ENCODE measurements at regions not wholly inside any gene's neighbourhood (a gene's known extent, or its start where the extent isn't known, plus 50 kb on each side); places are given as distances from the start of the nearest gene placed in this dataset.

DNA sequence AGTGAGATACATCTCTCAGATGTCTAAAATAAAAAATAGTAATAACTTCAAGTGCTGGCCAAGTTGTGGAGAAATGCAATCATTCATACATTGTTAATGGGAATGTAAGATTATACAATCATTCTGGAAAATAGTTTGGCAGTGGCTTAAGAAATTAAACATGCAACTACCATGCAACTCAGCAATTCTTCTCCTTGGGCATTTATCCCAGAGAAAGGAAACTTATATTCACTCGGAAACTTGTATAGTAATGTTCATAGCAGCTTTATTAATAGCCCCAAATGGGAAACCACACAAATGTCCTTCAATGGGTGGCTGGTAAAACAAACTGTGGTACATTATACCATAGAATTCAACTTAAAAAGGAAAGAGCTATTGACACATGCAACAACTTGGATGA, 274.0 kb upstream of the SPRED2 start (continued):
- TF ChIP-seq, protein P1, sequence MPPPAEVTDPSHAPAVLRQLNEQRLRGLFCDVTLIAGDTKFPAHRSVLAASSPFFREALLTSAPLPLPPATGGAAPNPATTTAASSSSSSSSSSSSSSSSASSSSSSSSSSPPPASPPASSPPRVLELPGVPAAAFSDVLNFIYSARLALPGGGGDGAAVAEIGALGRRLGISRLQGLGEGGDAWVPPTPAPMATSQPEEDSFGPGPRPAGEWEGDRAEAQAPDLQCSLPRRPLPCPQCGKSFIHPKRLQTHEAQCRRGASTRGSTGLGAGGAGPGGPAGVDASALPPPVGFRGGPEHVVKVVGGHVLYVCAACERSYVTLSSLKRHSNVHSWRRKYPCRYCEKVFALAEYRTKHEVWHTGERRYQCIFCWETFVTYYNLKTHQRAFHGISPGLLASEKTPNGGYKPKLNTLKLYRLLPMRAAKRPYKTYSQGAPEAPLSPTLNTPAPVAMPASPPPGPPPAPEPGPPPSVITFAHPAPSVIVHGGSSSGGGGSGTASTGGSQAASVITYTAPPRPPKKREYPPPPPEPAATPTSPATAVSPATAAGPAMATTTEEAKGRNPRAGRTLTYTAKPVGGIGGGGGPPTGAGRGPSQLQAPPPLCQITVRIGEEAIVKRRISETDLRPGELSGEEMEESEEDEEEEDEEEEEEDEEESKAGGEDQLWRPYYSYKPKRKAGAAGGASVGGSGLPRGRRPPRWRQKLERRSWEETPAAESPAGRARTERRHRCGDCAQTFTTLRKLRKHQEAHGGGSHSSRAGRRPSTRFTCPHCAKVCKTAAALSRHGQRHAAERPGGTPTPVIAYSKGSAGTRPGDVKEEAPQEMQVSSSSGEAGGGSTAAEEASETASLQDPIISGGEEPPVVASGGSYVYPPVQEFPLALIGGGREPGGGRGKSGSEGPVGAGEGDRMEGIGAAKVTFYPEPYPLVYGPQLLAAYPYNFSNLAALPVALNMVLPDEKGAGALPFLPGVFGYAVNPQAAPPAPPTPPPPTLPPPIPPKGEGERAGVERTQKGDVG (CRISPR knock-in tag; IDR thresholded peaks at IDR 0.05; ENCODE audit: borderline replicate concordance) = no peak
- TF ChIP-seq ZNF788 (CRISPR knock-in tag; IDR thresholded peaks at IDR 0.05; ENCODE audit: borderline replicate concordance) (no peak), SIN3A (IDR thresholded peaks at IDR 0.05; ENCODE audit: borderline replicate concordance, low read depth, low read length) (no peak)

DNA sequence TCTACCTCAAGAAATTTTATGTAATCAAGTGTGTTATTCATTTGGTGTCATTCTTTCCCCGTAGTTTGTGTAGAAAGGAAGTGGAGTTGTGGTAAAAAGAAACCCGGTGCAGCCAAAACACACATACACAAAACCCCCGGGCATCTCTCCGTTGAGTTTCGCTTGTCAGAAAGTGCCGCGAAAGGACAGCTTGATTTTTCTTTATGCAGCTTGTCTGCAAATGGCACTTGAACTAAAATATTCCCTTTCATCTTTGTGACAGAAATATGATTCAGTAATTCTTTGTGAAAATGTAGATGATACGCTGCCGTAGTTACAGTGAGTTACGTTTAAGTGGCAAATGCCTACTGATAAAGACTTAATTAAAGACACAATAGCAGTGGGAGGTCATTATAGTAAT, 268.8 kb upstream of the SPRED2 start:
- WGBS (ENCODE audit: low lambda C conversion rate) = 55% methylated on average over 10 of the region's 10 CpGs

More for the DNA sequence above, 268.8 kb upstream of the SPRED2 start:
- DNase-seq (ENCODE audit: low spot score) (no peak), ATAC-seq (no peak), FAIRE-seq (no peak)
- Histone ChIP-seq H3K9me3 (ENCODE audit: low read length) (no peaks in the 10 kb centered on the region), H3K27me3 (ENCODE audit: control insufficient read depth in 1 of 2, insufficient read depth in 2 of 2, low read length in 2 of 2) (peaks cover 0 to 22% of the 10 kb centered on the region in 2 experiments; a peak in 4 of 5 replicates), H3K4me2 (ENCODE audit: low read depth, low read length) (no peak overlapping the region), H3K79me2 (ENCODE audit: insufficient read depth, low read length) (no peaks in the 10 kb centered on the region), H3K4me1 (ENCODE audit: insufficient read depth, low read length) (no peaks in the 10 kb centered on the region), H3K36me3 (replicated peaks in 1 of 2; ENCODE audit: control insufficient read depth in 1 of 2, insufficient read depth in 2 of 2, low read length in 2 of 2) (no peaks in the 10 kb centered on the region), H2AFZ (ENCODE audit: low read length) (no peak overlapping the region), H4K20me1 (ENCODE audit: insufficient read depth, low read length) (no peaks in the 10 kb centered on the region), H3K9ac (ENCODE audit: insufficient read depth, low read depth, low read length) (no peak overlapping the region), H3K27ac (ENCODE audit: extremely low read length, insufficient read depth, low read length) (no peak overlapping the region), H3K4me3 (replicated peaks in 1 of 3; ENCODE audit: insufficient read depth in 1 of 3, low read depth in 2 of 3, low read length in 3 of 3) (no peak overlapping the region)
- in situ Hi-C loops (cut with HindIII; ENCODE audit: extremely low pct_ligation_motif_present, low pct_unique_long_range_greater_than_20kb) = no loop called here
- BruUV-seq (replicated peaks) = no TSS peak
- intact Hi-C loops (cut with micrococcal nuclease; ENCODE audit: unreplicated experiment) = no loop called here
- TF ChIP-seq RBM22 (optimal IDR thresholded peaks at IDR 0.05; ENCODE audit: low read length) (no peak), ZNF382 (CRISPR knock-in tag; IDR thresholded peaks at IDR 0.05; ENCODE audit: borderline replicate concordance) (no peak), ZNF557 (CRISPR knock-in tag; IDR thresholded peaks at IDR 0.05) (no peak), EEA1 (CRISPR knock-in tag; IDR thresholded peaks at IDR 0.05; ENCODE audit: borderline replicate concordance) (no peak)
- POLR2A ChIA-PET = no interaction called here
- CTCF ChIA-PET (ENCODE audit: low intra/inter-chr PET ratio, low total read pairs) = no interaction called here
